ENCODE measurements at regions not wholly inside any gene's neighbourhood (a gene's known extent, or its start where the extent isn't known, plus 50 kb on each side); places are given as distances from the start of the nearest gene placed in this dataset.

DNA sequence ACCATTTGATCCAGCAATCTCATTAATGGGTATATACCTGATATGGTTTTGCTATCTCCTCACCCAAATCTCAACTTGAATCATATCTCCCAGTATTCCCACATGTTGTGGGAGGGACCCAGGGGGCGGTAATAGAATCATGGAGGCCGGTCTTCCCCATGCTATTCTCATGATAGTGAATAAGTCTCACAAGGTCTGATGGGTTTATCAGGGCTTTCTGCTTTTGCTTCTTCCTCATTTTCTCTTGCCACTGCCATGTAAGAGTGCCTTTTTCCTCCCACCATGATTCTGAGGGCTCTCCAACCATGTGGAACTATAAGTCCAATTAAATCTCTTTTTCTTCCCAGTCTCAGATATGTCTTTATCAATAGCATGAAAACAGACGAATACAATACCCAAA, 74.5 kb upstream of the APC start:
- H3K79me2 ChIP-seq (ENCODE audit: insufficient read depth, low read length), result no peaks in the 10 kb centered on the region
- H3K4me2 ChIP-seq (ENCODE audit: insufficient read depth, low read length), result no peak overlapping the region
- H3K36me3 ChIP-seq (ENCODE audit: insufficient read depth, low read length), result no peaks in the 10 kb centered on the region
- H3K4me3 ChIP-seq (ENCODE audit: insufficient read depth, low read length), result no peak overlapping the region
- H3K4me1 ChIP-seq (ENCODE audit: insufficient read depth, low read length), result no peaks in the 10 kb centered on the region
- no peak overlapping the region for H2AFZ ChIP-seq (ENCODE audit: low read length)
- H4K20me1 ChIP-seq (ENCODE audit: insufficient read depth, low read length), result no peaks in the 10 kb centered on the region
- H3K27me3 ChIP-seq (ENCODE audit: insufficient read depth, low read length), result no peaks in the 10 kb centered on the region
- no peaks in the 10 kb centered on the region for H3K9me3 ChIP-seq (ENCODE audit: low read depth, low read length)
- no peak for DNase-seq (ENCODE audit: insufficient read length, low spot score, missing footprints)
- TF ChIP-seq, protein P1, sequence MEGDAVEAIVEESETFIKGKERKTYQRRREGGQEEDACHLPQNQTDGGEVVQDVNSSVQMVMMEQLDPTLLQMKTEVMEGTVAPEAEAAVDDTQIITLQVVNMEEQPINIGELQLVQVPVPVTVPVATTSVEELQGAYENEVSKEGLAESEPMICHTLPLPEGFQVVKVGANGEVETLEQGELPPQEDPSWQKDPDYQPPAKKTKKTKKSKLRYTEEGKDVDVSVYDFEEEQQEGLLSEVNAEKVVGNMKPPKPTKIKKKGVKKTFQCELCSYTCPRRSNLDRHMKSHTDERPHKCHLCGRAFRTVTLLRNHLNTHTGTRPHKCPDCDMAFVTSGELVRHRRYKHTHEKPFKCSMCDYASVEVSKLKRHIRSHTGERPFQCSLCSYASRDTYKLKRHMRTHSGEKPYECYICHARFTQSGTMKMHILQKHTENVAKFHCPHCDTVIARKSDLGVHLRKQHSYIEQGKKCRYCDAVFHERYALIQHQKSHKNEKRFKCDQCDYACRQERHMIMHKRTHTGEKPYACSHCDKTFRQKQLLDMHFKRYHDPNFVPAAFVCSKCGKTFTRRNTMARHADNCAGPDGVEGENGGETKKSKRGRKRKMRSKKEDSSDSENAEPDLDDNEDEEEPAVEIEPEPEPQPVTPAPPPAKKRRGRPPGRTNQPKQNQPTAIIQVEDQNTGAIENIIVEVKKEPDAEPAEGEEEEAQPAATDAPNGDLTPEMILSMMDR (IDR thresholded peaks at IDR 0.05; ENCODE audit: extremely low read depth, low read depth, low read length), result no peak
- H3K27ac ChIP-seq (ENCODE audit: low read depth, low read length), result no peak overlapping the region

DNA sequence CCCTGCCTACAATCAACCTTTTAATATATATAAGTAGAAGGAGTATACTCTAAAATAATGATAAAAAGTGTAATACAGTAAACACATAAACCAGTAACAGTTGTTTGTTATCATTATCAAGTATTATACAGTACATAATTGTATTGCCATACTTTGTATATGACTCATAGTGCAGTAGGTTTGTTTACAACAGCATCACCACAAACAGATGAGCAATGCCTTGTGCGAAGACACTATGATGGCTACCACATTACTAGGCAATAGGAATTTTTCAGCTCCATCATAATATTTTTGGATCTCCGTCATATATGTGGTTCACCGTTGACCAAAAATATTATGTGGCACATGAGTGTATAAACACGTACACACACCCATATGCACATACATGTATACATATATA, 69.7 kb upstream of the APC start:
- H4K20me1 ChIP-seq (ENCODE audit: insufficient read depth, low read length), result no peaks in the 10 kb centered on the region
- H3K27me3 ChIP-seq (ENCODE audit: insufficient read depth, low read length), result peaks cover 3% of the 10 kb centered on the region
- no peak overlapping the region for H3K4me2 ChIP-seq (ENCODE audit: insufficient read depth, low read length)
- H3K27ac ChIP-seq (ENCODE audit: low read depth, low read length), result no peak overlapping the region
- H3K4me3 ChIP-seq (ENCODE audit: insufficient read depth, low read length), result no peak overlapping the region
- no peak overlapping the region for H2AFZ ChIP-seq (ENCODE audit: low read length)
- TF ChIP-seq, protein P1 (IDR thresholded peaks at IDR 0.05; ENCODE audit: extremely low read depth, low read depth, low read length), result no peak
- H3K4me1 ChIP-seq (ENCODE audit: insufficient read depth, low read length), result no peaks in the 10 kb centered on the region
- H3K36me3 ChIP-seq (ENCODE audit: insufficient read depth, low read length), result no peaks in the 10 kb centered on the region
- H3K79me2 ChIP-seq (ENCODE audit: insufficient read depth, low read length), result no peaks in the 10 kb centered on the region
- no peak for DNase-seq (ENCODE audit: insufficient read length, low spot score, missing footprints)
- no peaks in the 10 kb centered on the region for H3K9me3 ChIP-seq (ENCODE audit: low read depth, low read length)

DNA sequence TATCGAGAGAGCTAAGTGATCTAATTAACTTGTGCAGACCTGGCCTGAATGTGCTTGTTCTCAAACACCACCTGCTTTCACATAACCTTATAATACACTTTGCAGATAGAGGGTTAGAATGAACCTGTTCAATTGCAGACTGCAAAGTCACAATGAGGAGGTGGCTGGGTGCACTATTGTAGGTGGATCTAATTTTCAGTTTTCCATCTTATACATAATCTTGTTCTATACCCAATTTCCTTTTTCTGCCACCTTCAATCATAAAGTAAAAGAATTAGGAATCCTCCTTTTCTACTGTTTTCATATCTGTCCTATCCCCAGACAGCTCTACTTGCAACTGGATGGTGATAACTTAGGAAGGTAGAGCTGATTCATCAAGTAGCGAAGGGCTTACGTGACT, 68.8 kb upstream of the APC start:
- Histone ChIP-seq H3K4me2 (ENCODE audit: insufficient read depth, low read length) (no peak overlapping the region), H2AFZ (ENCODE audit: low read length) (no peak overlapping the region), H3K4me3 (ENCODE audit: insufficient read depth, low read length) (no peak overlapping the region), H3K9me3 (ENCODE audit: low read depth, low read length) (no peaks in the 10 kb centered on the region), H4K20me1 (ENCODE audit: insufficient read depth, low read length) (no peaks in the 10 kb centered on the region), H3K79me2 (ENCODE audit: insufficient read depth, low read length) (no peaks in the 10 kb centered on the region), H3K27me3 (ENCODE audit: insufficient read depth, low read length) (peaks cover 3% of the 10 kb centered on the region), H3K27ac (ENCODE audit: low read depth, low read length) (no peak overlapping the region), H3K36me3 (ENCODE audit: insufficient read depth, low read length) (no peaks in the 10 kb centered on the region), H3K4me1 (ENCODE audit: insufficient read depth, low read length) (no peaks in the 10 kb centered on the region)
- TF ChIP-seq, protein P1 (IDR thresholded peaks at IDR 0.05; ENCODE audit: extremely low read depth, low read depth, low read length), result no peak
- no peak for DNase-seq (ENCODE audit: insufficient read length, low spot score, missing footprints)

DNA sequence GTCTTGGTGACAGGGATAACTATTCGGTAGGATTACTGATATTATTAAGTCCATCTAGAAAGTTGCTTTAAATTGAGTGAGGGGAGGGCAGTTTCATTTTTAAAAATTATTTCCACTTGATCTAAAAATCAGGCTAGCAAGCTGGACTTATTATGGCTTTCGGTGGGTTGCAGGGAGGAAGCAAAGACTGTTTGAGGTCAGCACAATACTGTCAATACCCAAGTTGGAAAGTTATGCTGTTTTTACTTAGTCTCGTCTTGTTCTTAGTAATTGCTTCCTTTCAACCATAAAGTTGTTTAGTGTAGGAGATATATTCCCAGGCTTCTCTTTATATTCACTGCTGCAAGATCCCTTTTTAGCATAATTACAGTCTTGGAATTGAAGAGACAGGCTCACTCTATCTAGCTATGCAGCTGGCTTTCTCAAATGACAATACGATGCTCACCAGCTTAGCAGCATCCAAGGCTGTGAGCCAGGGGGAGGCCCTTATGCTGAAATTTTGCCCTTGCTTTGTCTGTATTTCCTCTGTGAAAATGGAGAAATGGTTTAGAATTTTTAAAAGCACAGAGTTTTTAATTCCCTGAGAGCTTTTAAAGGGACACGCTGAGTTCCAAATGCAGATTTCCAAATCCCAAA, 68.2 kb upstream of the APC start:
- no peak for DNase-seq (ENCODE audit: insufficient read length, low spot score, missing footprints)
- Histone ChIP-seq H4K20me1 (ENCODE audit: insufficient read depth, low read length) (no peaks in the 10 kb centered on the region), H3K36me3 (ENCODE audit: insufficient read depth, low read length) (no peaks in the 10 kb centered on the region), H3K4me1 (ENCODE audit: insufficient read depth, low read length) (no peaks in the 10 kb centered on the region), H3K27ac (ENCODE audit: low read depth, low read length) (no peak overlapping the region), H3K9me3 (ENCODE audit: low read depth, low read length) (no peaks in the 10 kb centered on the region), H3K79me2 (ENCODE audit: insufficient read depth, low read length) (no peaks in the 10 kb centered on the region), H3K4me3 (ENCODE audit: insufficient read depth, low read length) (no peak overlapping the region), H2AFZ (ENCODE audit: low read length) (no peak overlapping the region), H3K4me2 (ENCODE audit: insufficient read depth, low read length) (no peak overlapping the region), H3K27me3 (ENCODE audit: insufficient read depth, low read length) (peaks cover 3% of the 10 kb centered on the region)
- TF ChIP-seq, protein P1 (IDR thresholded peaks at IDR 0.05; ENCODE audit: extremely low read depth, low read depth, low read length), result no peak

Data from osteoblast (primary cell).